Type B pancreatic cell (in vitro differentiated cells): ENCODE measurements at regions not wholly inside any gene's neighbourhood (a gene's known extent, or its start where the extent isn't known, plus 50 kb on each side); places are given as distances from the start of the nearest gene placed in this dataset.
"Not testable (repeated sequence)": the region's sequence is repeated elsewhere in the genome, so short reads cannot be mapped to it uniquely, and the experiment has no call there.

ENCODE experiments used
- DNase-seq: peaks from one replicate; pipeline ENCODE4 v3.0.0; 2021; ENCODE audit warnings: mixed read lengths; ENCODE audit not compliant: unreplicated experiment; ENCODE audit errors: extremely low spot score
- H3K27ac Mint-ChIP-seq: 2 replicates; pipeline ENCODE4 v1.8.0; 2021; ENCODE audit warnings: mild to moderate bottlenecking, mixed read lengths
- H3K27me3 Mint-ChIP-seq: 2 replicates; pipeline ENCODE4 v1.8.0; 2021; ENCODE audit warnings: mixed read lengths
- H3K36me3 Mint-ChIP-seq: 2 replicates; pipeline ENCODE4 v1.8.0; 2021; ENCODE audit warnings: mixed read lengths
- H3K4me1 Mint-ChIP-seq: one replicate; pipeline ENCODE4 v1.8.0; 2021; ENCODE audit warnings: mixed read lengths; ENCODE audit not compliant: unreplicated experiment
- H3K4me3 Mint-ChIP-seq: 2 replicates; pipeline ENCODE4 v1.8.0; 2021; ENCODE audit warnings: mild to moderate bottlenecking, mixed read lengths
- H3K9me3 Mint-ChIP-seq: 2 replicates; pipeline ENCODE4 v1.8.0; 2021; ENCODE audit warnings: mixed read lengths
- CTCF ChIP-seq: fragments of 200-600 bp; sonication (generic); conservative IDR thresholded peaks from 2 replicates; pipeline ENCODE4 v1.5.0; 2021; ENCODE audit warnings: antibody characterized with exemption, mild to moderate bottlenecking

DNA sequence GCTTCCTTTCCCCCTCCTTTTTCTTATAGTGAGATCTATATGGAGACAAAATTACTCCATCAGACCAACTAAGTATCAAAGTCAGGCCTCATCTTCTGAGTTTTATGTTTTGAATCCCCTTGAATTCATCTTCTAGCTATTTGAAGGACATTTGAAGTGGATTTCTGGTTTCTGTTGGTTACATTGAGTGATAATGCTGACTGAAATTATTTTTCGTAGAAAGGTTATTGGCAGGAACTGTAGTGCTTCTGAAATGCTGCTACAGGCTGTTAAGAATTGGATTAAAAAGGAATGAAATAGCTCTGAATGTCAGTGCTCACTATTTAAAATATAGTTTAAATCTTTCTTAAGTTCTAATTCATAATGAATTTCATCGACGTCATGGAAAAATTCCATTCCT lies 361.0 kb upstream of the TMEFF2 start:
- Mint-ChIP-seq H3K27ac (no peak overlapping the region), H3K27me3 (no peaks in the 10 kb centered on the region), H3K4me3 (no peak overlapping the region), H3K36me3 (no peaks in the 10 kb centered on the region), H3K4me1 (no peaks in the 10 kb centered on the region), H3K9me3 (no peaks in the 10 kb centered on the region)
- TF ChIP-seq CTCF, result no peak
- no peak for DNase-seq

- no peak overlapping the region for H3K27ac Mint-ChIP-seq
- no peaks in the 10 kb centered on the region for H3K36me3 Mint-ChIP-seq
- no peak overlapping the region for H3K4me3 Mint-ChIP-seq
- H3K27me3 Mint-ChIP-seq, result no peaks in the 10 kb centered on the region
- no peaks in the 10 kb centered on the region for H3K9me3 Mint-ChIP-seq
- no peaks in the 10 kb centered on the region for H3K4me1 Mint-ChIP-seq
- no peak for DNase-seq
- TF ChIP-seq CTCF, result no peak
Measured at GRCh38 chr2:192551760-192552159, 357.0 kb upstream of the TMEFF2 start.

DNA sequence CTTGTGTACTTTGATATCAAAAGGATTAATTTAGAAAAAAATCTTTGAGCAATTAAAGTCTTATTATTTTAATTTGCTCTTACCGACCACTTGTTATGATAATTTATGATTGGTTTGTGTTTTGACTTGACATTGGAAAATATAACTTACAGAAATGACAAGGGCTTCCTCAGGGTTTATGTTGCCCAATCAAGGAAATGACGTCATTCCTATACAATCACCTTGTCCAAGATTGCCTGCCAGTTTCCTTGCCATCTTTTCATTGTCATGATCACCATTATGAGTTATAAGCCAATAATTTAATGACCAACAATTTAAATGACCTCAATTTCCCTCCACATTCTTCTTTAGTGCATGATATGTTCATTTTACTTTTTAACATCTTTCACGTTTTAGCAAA lies 351.8 kb upstream of the TMEFF2 start:
- DNase-seq, result no peak
- H3K36me3 Mint-ChIP-seq, result no peaks in the 10 kb centered on the region
- no peak for TF ChIP-seq CTCF
- H3K9me3 Mint-ChIP-seq, result no peaks in the 10 kb centered on the region
- no peak overlapping the region for H3K27ac Mint-ChIP-seq
- H3K4me3 Mint-ChIP-seq, result no peak overlapping the region
- no peaks in the 10 kb centered on the region for H3K4me1 Mint-ChIP-seq
- no peaks in the 10 kb centered on the region for H3K27me3 Mint-ChIP-seq

GRCh38 chr2:192544371-192544955 lies 349.7 kb upstream of the TMEFF2 start:
- no peak overlapping the region for H3K27ac Mint-ChIP-seq

GRCh38 chr2:192542148-192543066 lies 347.7 kb upstream of the TMEFF2 start:
- not testable (repeated sequence) for H3K9me3 Mint-ChIP-seq, H3K36me3 Mint-ChIP-seq, H3K27me3 Mint-ChIP-seq, H3K4me1 Mint-ChIP-seq, DNase-seq
- peak overlapping the region; percentile 91 for H3K27ac Mint-ChIP-seq
- H3K4me3 Mint-ChIP-seq, result peak overlapping the region; percentile 75

More at GRCh38 chr2:192544371-192544955, 349.7 kb upstream of the TMEFF2 start:
- H3K27me3 Mint-ChIP-seq, result no peaks in the 10 kb centered on the region
- H3K36me3 Mint-ChIP-seq, result no peaks in the 10 kb centered on the region
- no peaks in the 10 kb centered on the region for H3K9me3 Mint-ChIP-seq
- H3K4me3 Mint-ChIP-seq, result no peak overlapping the region
- H3K4me1 Mint-ChIP-seq, result no peaks in the 10 kb centered on the region
- no peak for DNase-seq
- TF ChIP-seq CTCF, result no peak

GRCh38 chr2:192539306-192539705 lies 344.6 kb upstream of the TMEFF2 start:
- no peaks in the 10 kb centered on the region for H3K4me1 Mint-ChIP-seq
- DNase-seq, result no peak
- H3K27me3 Mint-ChIP-seq, result no peaks in the 10 kb centered on the region
- H3K36me3 Mint-ChIP-seq, result no peaks in the 10 kb centered on the region
- TF ChIP-seq CTCF, result no peak
- H3K27ac Mint-ChIP-seq, result no peak overlapping the region
- H3K4me3 Mint-ChIP-seq, result no peak overlapping the region
- H3K9me3 Mint-ChIP-seq, result no peaks in the 10 kb centered on the region
